ENCODE measurements at regions not wholly inside any gene's neighbourhood (a gene's known extent, or its start where the extent isn't known, plus 50 kb on each side); places are given as distances from the start of the nearest gene placed in this dataset.
A peak's percentile ranks its signal among the peaks of the same experiment; 100 is the strongest.

DNA sequence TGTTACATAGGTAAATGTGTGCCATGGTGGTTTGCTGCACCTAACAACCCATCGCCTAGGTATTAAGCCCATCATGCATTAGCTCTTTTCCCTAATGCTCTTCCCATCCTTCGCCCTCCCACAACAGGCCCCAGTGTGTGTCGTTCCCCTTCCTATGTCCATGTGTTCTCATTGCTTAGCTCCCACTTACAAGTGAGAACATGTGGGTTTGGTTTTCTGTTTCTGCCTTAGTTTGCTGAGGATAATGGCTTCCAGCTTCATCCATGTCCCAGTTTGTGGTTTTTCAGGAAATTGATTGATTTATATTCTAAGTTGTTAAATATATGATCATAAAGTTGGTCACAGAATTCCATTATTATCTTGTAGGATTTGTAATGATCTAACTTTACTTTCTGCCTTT is 85.3 kb upstream of the CAST start:
- ATAC-seq: no peak
- intact Hi-C loops (cut with DNase I): no loop called here
- no peak for DNase-seq (ENCODE audit: low spot score)

GRCh38 chr5:96577909-96578308 is 84.3 kb upstream of the CAST start:
- DNase-seq (ENCODE audit: low spot score): no peak
- intact Hi-C loops (cut with DNase I): no loop called here
- ATAC-seq: no peak

DNA sequence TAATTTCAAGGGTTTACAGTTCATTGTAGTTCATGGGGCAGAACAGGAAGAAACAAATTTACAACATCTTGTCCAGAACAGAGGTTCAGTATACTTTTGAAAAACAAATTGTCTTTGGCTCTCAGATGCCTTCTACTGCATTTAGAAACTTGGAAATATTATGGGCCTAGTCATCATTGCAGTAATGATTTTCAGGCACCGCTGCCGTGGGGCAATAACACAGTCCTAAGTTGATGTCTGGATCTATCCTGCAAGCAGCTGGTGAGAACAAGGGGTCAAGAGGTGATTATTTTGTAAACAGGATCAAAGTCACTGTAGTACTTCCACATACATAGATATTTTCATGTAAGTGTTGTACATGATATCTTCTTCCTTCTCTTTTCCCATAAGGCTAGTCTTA is 82.5 kb upstream of the CAST start:
- DNase-seq (ENCODE audit: low spot score): no peak
- ATAC-seq: no peak
- intact Hi-C loops (cut with DNase I): no loop called here

DNA sequence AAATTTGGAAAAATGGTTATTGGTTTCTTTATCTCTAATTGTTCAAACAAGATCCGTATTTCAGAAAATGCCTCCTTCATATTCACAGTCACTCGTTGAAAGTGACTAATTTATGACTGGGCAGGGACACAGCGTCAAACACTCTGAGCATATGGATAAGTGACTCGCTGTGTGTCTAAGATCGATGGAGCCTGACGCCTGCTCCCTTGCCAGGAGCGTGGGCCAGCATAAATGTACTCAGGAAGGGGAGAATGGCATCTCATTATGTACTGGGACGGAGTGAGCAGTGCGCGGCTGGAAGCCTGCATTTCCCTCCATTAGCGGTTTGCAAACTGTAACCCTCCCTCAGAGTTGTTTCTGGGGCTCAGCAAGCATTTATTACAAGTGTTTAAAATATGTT is 79.8 kb upstream of the CAST start:
- DNase-seq (ENCODE audit: low spot score) (no peak), ATAC-seq (no peak)
- intact Hi-C loops (cut with DNase I): no loop called here

- no peak for ATAC-seq
- no peak for DNase-seq (ENCODE audit: low spot score)
- intact Hi-C loops (cut with DNase I): no loop called here
Observed at GRCh38 chr5:96584712-96585111, 77.5 kb upstream of the CAST start.

DNA sequence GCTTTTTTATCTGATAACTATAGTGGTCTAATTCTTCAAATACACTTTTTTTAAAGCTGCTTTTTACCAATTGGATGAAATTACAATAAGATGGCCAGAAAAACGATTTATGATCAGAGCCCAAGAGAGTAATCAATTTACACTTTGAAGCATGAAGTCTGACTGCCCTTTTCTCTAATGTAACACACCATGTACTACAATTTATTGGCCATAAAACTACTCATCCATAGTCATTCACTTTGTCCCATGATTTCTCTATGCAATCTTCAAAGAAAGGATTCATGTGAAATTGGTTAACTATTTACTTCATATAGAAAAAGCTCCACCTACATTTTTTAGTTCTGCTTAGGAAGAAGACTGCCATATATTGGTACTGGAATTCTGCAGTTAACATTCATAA is 73.6 kb upstream of the CAST start:
- intact Hi-C loops (cut with DNase I): no loop called here
- ATAC-seq (no peak), DNase-seq (ENCODE audit: low spot score) (no peak)

GRCh38 chr5:96590796-96591195 is 71.4 kb upstream of the CAST start:
- intact Hi-C loops (cut with DNase I): no loop called here
- DNase-seq (ENCODE audit: low spot score) (no peak), ATAC-seq (no peak)

DNA sequence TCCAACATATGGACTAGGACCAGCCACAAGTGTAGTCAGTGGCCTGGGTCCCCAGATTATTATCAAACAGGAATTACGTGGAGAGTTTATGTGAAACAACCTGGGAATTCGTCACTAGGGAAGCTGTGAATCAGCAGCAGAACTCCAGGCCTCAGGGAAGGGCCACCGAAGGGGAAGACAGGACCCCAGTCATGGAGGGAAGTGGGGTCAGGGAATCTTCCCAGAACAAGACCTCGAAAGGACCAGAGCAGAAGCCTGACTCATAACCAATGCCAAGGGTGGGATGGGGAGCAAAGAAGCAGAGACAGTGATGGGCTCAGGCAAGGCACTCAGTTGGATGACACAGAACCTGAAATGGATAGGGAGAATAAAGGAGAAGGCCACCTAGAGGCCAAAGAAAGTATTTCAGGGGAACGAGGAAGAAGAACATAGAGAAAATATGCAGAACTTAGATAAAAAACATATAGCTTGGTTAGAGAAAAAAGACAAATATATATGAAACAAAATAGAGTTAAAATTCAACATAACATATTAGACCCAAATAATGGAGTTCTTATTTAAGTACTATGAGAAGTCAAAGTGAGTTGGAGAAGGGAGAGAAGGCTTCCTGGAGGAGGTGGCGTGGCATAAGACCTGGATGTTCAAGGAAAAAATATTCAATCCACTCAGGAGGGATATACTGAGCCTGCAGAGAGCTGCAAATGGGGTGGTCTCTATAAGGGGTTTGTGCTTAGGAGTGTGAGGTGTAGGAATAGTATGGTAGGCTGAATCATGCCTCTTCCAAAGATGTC is 66.7 kb upstream of the CAST start:
- DNase-seq (ENCODE audit: low spot score): no peak
- no peak for ATAC-seq
- intact Hi-C loops (cut with DNase I): no loop called here

DNA sequence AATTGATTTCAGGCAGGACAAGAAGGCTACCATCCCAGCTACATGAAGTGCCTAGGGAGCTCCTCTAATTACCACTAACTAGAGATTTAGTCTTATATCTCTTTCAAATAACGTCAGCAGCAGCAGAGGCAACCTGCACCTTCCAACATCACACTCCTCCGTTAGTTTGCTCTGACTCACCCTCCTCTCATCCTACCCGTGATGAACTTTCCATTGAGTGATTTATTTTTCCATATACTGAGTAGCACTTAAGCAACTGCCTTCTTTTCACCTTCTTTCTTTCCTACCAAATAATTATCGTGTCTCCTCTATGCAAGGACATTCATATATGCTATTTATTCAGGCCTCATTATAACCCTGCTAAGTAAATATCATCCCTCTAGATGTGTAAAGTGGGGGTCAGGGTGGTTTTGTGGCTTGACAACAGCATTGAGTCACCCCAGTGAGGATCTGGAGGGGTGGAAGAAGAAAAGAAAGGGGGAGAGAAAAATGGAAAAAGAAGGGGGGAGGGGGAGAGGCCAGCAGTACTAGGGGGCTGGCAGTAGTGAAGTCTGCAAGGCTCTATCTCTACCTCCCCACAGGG is 64.6 kb upstream of the CAST start:
- intact Hi-C loops (cut with DNase I): no loop called here
- no peak for ATAC-seq
- DNase-seq (ENCODE audit: low spot score): no peak

- peak; percentile 49 for ATAC-seq
- DNase-seq (ENCODE audit: low spot score): no peak
- intact Hi-C loops (cut with DNase I): loop anchor here (10.0 kb wide), 1 partner anchor 256 kb away; no protein-coding TSS in a partner anchor
Observed at GRCh38 chr5:96601200-96601599, 61.0 kb upstream of the CAST start.

- intact Hi-C loops (cut with DNase I): loop anchor here (10.0 kb wide), 1 partner anchor 257 kb away; no protein-coding TSS in a partner anchor
- DNase-seq (ENCODE audit: low spot score): no peak
- peak; percentile 90 for ATAC-seq
Observed at GRCh38 chr5:96601715-96602244, 60.4 kb upstream of the CAST start.

DNA sequence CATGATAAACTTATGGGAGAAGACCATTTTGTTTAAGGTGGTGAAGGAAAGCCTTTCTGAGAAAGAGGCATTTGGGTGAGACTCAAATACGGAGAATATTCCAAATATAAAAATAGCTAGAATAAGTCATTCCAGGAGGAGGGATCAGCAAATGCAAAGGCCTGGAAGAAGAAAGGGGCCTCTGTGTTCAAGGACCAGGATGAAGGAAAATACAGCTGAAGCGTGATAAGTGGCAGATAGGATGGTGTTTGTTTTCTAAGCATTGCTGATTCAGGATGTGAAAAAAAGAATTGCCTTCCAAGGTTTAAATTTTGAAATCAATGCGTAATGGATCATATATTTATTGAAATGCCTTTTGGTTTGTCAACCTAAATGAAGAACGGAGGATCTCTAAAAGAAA is 59.4 kb upstream of the CAST start:
- no peak for ATAC-seq
- intact Hi-C loops (cut with DNase I): loop anchor here (10.0 kb wide), 1 partner anchor 258 kb away; no protein-coding TSS in a partner anchor

DNA sequence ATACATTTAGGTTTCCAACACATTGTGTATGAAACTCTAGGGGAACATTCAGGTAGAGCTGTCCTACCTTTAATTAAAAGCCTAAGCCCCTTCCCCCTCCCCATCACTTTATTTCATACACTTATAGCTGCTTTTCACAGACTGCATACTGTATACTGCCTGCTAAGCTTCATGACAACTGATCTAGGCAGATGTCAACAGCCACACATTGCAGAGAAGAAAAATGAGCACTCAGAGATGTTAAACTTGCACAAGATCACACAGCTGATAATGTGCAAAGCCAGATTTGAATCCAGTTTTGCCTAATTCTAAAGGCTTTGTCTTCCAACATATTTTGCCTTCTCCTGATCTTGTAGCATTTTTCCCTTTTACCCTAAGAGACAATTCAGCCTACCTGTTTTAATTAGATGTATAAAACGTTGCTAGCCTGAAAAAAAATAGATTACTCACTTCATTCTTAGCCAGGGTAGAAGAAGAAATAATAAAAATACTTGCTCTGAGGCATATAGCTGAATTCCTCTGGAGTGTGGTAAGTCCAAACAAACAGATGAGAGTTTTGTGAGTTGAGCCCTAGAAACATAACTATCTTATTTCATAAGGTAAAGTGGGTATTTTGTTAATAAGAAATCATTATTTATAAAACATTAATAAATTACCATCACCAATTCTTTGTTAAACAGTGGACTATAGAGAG is 56.9 kb upstream of the CAST start:
- ATAC-seq: no peak
- no peak for DNase-seq (ENCODE audit: low spot score)
- intact Hi-C loops (cut with DNase I): loop anchor here (5.0 to 10.0 kb wide), 2 partner anchors 260 to 287 kb away; no protein-coding TSS in a partner anchor

More for the DNA sequence above, 59.4 kb upstream of the CAST start:
- DNase-seq (ENCODE audit: low spot score): no peak

GRCh38 chr5:96609369-96609768 is 52.8 kb upstream of the CAST start:
- DNase-seq (ENCODE audit: low spot score): no peak
- no peak for ATAC-seq

DNA sequence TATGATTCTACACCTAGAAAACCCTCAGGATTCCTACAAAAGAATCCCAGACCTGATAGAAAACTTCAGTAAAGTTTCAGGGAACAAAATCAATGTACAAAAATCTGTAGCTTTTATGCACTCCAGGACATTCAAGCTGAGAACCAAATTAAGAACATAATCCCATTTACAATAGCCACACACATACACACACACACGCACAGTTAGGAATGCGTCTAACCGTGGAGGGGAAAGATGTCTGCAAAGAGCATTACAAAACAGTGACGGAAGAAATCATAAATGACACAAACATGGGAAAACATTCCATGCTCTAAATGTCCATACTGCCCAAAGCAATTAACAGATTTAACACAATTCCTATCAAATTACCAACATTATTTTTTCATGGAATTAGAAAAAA is 51.4 kb upstream of the CAST start:
- DNase-seq (ENCODE audit: low spot score) (no peak), ATAC-seq (no peak)
- intact Hi-C loops (cut with DNase I): loop anchor here (10.0 kb wide), 1 partner anchor 114 kb away; no protein-coding TSS in a partner anchor

More at GRCh38 chr5:96609369-96609768, 52.8 kb upstream of the CAST start:
- intact Hi-C loops (cut with DNase I): loop anchor here (5.0 to 10.0 kb wide), 2 partner anchors 265 to 283 kb away; no protein-coding TSS in a partner anchor

DNA sequence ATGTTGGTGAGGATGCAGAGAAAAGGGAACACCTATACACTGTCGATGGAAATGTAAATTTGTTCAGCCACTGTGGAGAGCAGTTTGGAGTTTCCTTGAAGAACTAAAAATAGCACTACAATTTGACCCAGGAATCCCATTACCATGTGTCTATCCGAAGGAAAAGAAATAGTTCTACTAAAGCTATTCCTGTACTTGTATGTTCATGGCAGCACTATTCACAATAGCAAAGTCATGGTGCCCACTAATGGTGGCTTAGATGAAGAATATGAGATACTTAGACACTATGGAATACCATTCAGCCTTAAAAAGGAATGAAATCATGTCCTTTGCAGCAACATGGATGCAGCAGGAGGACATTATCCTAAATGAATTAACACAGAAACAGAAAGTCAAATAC is 50.2 kb upstream of the CAST start:
- ATAC-seq (no peak), DNase-seq (ENCODE audit: low spot score) (no peak)
- intact Hi-C loops (cut with DNase I): loop anchor here (10.0 kb wide), 1 partner anchor 113 kb away; no protein-coding TSS in a partner anchor
